Smooth muscle cell (in vitro differentiated cells): ENCODE measurements at regions not wholly inside any gene's neighbourhood (a gene's known extent, or its start where the extent isn't known, plus 50 kb on each side); places are given as distances from the start of the nearest gene placed in this dataset.

Experiments used
- DNase-seq: peaks from one replicate; lab custom pipeline; 2025; ENCODE audit not compliant: unreplicated experiment; lab: John Stamatoyannopoulos, UW
- H2AFZ ChIP-seq: fragments of 200-600 bp; sonication (generic); 2 replicates; pipeline ENCODE4 v1.6.0; 2016; ENCODE audit warnings: antibody characterized with exemption, low read depth, mild to moderate bottlenecking
- H3F3A ChIP-seq: fragments of 200-600 bp; sonication (generic); 2 replicates; pipeline ENCODE4 v1.6.0; 2017; ENCODE audit warnings: antibody characterized with exemption, low read depth
- H3K27ac ChIP-seq: fragments of 200-600 bp; sonication (generic); 2 replicates; pipeline ENCODE4 v1.5.1; 2016; ENCODE audit warnings: low read depth, mild to moderate bottlenecking
- H3K27me3 ChIP-seq: fragments of 200-600 bp; sonication (generic); 2 replicates; pipeline ENCODE4 v1.6.1; 2016; ENCODE audit warnings: low read depth, mild to moderate bottlenecking
- H3K36me3 ChIP-seq: fragments of 200-600 bp; sonication (generic); 2 replicates; pipeline ENCODE4 v1.5.1; 2016; ENCODE audit warnings: low read depth
- H3K4me1 ChIP-seq: fragments of 200-600 bp; sonication (generic); 2 replicates; pipeline ENCODE4 v1.5.1; 2016; ENCODE audit warnings: low read depth
- H3K4me2 ChIP-seq: fragments of 200-600 bp; sonication (generic); 2 replicates; pipeline ENCODE4 v1.6.0; 2016; ENCODE audit warnings: mild to moderate bottlenecking
- H3K4me3 ChIP-seq: fragments of 200-600 bp; sonication (generic); 2 replicates; pipeline ENCODE4 v1.5.1; 2016; ENCODE audit warnings: mild to moderate bottlenecking
- H3K79me2 ChIP-seq: fragments of 200-600 bp; sonication (generic); 2 replicates; pipeline ENCODE4 v1.6.0; 2016; ENCODE audit warnings: low read depth, mild to moderate bottlenecking
- H3K9ac ChIP-seq: fragments of 200-600 bp; sonication (generic); 2 replicates; pipeline ENCODE4 v1.6.0; 2016; ENCODE audit warnings: low read depth
- H3K9me3 ChIP-seq: fragments of 200-600 bp; sonication (generic); replicated peaks from 2 replicates; pipeline ENCODE4 v1.5.1; 2016; ENCODE audit warnings: low read depth
- H4K20me1 ChIP-seq: fragments of 200-600 bp; sonication (generic); 2 replicates; pipeline ENCODE4 v1.6.0; 2016; ENCODE audit warnings: low read depth
- WGBS: methylation state at CpG from one replicate; pipeline ENCODE4 v1.1.7; 2016; ENCODE audit warnings: low lambda C conversion rate; 5-methylcytosine and 5-hydroxymethylcytosine counted together
- TF ChIP-seq, protein P1 (sequence below): fragments of 200-600 bp; sonication (generic); IDR thresholded peaks from 2 replicates; pipeline ENCODE4 v1.5.1; 2017; ENCODE audit warnings: borderline replicate concordance, mild to moderate bottlenecking, antibody characterized with exemption; ENCODE audit not compliant: insufficient read depth, poor library complexity, severe bottlenecking

DNA sequence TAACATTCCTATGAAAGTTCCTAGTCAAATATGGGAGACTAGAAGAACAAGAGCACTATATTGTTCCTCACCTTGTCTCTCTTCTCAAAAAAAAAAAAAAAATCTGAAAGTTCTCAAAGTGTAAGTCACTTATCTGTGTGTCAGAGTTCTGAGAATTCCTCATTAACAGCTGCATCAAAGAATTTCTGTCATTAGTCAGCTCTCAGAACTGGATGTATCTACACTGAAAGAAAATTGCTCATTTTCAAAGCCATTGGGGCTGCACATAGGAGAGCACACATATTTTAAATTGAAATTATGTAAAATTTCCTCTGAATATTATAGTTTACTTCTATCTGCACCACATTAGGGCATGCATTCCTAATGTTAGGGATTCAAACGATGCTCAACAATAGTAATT lies 99.5 kb upstream of the FTMT start:
- no peaks in the 10 kb centered on the region for H3K79me2 ChIP-seq

DNA sequence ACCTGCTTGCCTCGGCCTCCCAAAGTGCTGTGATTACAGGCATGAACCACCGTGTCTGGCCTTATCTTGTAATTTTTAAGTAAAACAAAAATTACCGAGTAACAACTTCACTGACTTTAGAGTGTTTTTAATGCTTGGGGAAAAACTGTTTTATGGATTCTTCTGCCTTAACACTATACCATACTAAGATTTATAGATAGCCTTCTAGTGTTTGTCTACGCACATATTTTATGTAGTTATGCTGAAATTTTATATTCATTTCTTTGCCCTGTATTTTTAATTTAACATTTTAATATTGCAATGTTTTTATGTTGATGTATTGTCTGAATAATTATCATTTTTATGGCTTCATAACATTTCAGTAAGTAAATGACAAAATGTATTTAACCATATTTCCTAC lies 96.4 kb upstream of the FTMT start:
- WGBS = 85% methylated on average over 4 of the region's 4 CpGs
- Histone ChIP-seq H3K36me3 (no peaks in the 10 kb centered on the region), H3K79me2 (no peaks in the 10 kb centered on the region), H4K20me1 (no peaks in the 10 kb centered on the region), H3K9me3 (no peaks in the 10 kb centered on the region), H3K4me3 (no peak overlapping the region), H3F3A (no peaks in the 10 kb centered on the region), H3K27me3 (no peaks in the 10 kb centered on the region), H2AFZ (no peak overlapping the region), H3K4me2 (no peak overlapping the region), H3K4me1 (no peaks in the 10 kb centered on the region), H3K27ac (no peak overlapping the region), H3K9ac (no peak overlapping the region)
- TF ChIP-seq, protein P1, sequence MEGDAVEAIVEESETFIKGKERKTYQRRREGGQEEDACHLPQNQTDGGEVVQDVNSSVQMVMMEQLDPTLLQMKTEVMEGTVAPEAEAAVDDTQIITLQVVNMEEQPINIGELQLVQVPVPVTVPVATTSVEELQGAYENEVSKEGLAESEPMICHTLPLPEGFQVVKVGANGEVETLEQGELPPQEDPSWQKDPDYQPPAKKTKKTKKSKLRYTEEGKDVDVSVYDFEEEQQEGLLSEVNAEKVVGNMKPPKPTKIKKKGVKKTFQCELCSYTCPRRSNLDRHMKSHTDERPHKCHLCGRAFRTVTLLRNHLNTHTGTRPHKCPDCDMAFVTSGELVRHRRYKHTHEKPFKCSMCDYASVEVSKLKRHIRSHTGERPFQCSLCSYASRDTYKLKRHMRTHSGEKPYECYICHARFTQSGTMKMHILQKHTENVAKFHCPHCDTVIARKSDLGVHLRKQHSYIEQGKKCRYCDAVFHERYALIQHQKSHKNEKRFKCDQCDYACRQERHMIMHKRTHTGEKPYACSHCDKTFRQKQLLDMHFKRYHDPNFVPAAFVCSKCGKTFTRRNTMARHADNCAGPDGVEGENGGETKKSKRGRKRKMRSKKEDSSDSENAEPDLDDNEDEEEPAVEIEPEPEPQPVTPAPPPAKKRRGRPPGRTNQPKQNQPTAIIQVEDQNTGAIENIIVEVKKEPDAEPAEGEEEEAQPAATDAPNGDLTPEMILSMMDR = no peak
- DNase-seq = no peak

More for the DNA sequence above, 99.5 kb upstream of the FTMT start:
- Histone ChIP-seq H3K27ac (no peak overlapping the region), H3K9me3 (no peaks in the 10 kb centered on the region), H3K4me3 (no peak overlapping the region), H2AFZ (no peak overlapping the region), H4K20me1 (no peaks in the 10 kb centered on the region), H3K9ac (no peak overlapping the region), H3K4me2 (no peak overlapping the region), H3K4me1 (no peaks in the 10 kb centered on the region), H3K27me3 (no peaks in the 10 kb centered on the region), H3F3A (no peaks in the 10 kb centered on the region), H3K36me3 (no peaks in the 10 kb centered on the region)
- DNase-seq = no peak
- TF ChIP-seq, protein P1 = no peak
- WGBS = 98% methylated on average over 1 of the region's 1 CpG

DNA sequence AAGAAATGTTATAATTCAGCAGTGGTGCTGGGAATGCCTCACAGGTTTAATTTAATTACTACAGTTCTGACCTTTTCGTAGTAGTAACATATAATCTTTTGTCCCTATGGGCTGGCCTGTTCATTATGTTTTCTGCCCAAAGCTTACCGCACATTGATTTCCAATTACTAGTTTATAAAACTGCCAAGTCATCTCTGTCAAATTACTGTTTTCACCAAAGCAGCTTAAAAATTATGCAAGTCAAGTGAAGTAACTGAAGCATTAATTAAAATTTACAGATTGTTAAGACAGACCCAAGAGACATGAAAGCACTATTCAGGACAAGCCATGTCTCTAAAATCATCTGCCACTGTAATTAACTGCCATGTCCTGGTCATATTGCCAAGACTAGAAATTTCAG lies 93.9 kb upstream of the FTMT start:
- Histone ChIP-seq H3K79me2 (no peaks in the 10 kb centered on the region), H3K27ac (no peak overlapping the region), H3K4me2 (no peak overlapping the region), H3K36me3 (no peaks in the 10 kb centered on the region), H3K9ac (no peak overlapping the region), H3K27me3 (no peaks in the 10 kb centered on the region), H4K20me1 (no peaks in the 10 kb centered on the region), H3K9me3 (no peaks in the 10 kb centered on the region), H3K4me3 (no peak overlapping the region), H2AFZ (no peak overlapping the region), H3F3A (no peaks in the 10 kb centered on the region), H3K4me1 (no peaks in the 10 kb centered on the region)
- TF ChIP-seq, protein P1 = no peak
- WGBS = 96% methylated on average over 2 of the region's 2 CpGs
- no peak for DNase-seq

DNA sequence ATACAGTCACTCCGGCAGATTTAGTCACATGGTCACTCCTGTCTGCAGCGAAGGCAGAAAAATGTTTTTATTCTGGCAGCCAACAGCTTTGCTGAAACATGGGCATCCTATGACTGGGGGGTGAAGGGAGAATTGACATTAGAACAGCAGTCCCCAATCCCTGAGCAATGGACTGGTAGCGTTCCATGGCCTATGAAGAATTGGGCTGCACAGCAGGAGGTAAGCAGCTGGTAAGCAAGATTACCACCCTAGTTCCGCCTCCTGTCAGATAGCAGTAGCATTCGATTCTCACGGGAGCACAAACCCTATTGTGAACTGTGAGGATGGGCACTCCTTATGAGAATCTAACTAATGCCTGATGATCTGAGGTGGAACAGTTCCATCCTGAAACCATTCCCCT lies 93.1 kb upstream of the FTMT start:
- Histone ChIP-seq H3K4me2 (no peak overlapping the region), H2AFZ (no peak overlapping the region), H3F3A (no peaks in the 10 kb centered on the region), H3K79me2 (no peaks in the 10 kb centered on the region), H3K27ac (no peak overlapping the region), H3K9me3 (no peaks in the 10 kb centered on the region), H3K36me3 (no peaks in the 10 kb centered on the region), H3K4me3 (no peak overlapping the region), H3K27me3 (no peaks in the 10 kb centered on the region), H4K20me1 (no peaks in the 10 kb centered on the region), H3K4me1 (peaks cover 3% of the 10 kb centered on the region), H3K9ac (no peak overlapping the region)
- TF ChIP-seq, protein P1 = no peak
- 76% methylated on average over 6 of the region's 6 CpGs for WGBS
- DNase-seq = no peak
